Duodenal mucosa (tissue), 2 donors: ENCODE measurements at regions not wholly inside any gene's neighbourhood (a gene's known extent, or its start where the extent isn't known, plus 50 kb on each side); places are given as distances from the start of the nearest gene placed in this dataset.

ENCODE experiments used
- H3K27ac ChIP-seq: one replicate; pipeline ENCODE4 v1.7.0; 2013; ENCODE audit warnings: low read depth, low read length
- H3K27me3 ChIP-seq, 2 donors: one replicate each; pipeline ENCODE4 v1.7.0; 2013; ENCODE audit warnings: low read length in 2 of 2, control low read depth in 1 of 2; ENCODE audit not compliant: insufficient read depth in 2 of 2, control insufficient read depth in 1 of 2
- H3K36me3 ChIP-seq, 2 donors: one replicate each; pipeline ENCODE4 v1.7.0; 2013; ENCODE audit warnings: low read length in 2 of 2, control low read depth in 1 of 2; ENCODE audit not compliant: insufficient read depth in 2 of 2, control insufficient read depth in 1 of 2
- H3K4me1 ChIP-seq, 2 donors: one replicate each; pipeline ENCODE4 v1.7.0; 2013; ENCODE audit warnings: low read length in 2 of 2, control low read depth in 1 of 2; ENCODE audit not compliant: insufficient read depth in 2 of 2, control insufficient read depth in 1 of 2
- H3K4me3 ChIP-seq, 2 donors: one replicate each; pipeline ENCODE4 v1.7.0; 2013; ENCODE audit warnings: low read length in 2 of 2, low read depth in 1 of 2
- H3K9ac ChIP-seq, 2 donors: one replicate each; pipeline ENCODE4 v1.7.0; 2013; ENCODE audit warnings: low read length in 2 of 2, low read depth in 1 of 2
- H3K9me3 ChIP-seq, 2 donors: one replicate each; pipeline ENCODE4 v1.7.0; 2013; ENCODE audit warnings: low read length in 2 of 2, control low read depth in 1 of 2; ENCODE audit not compliant: control insufficient read depth in 1 of 2

GRCh38 chr9:108178318-108178717 lies 677.5 kb downstream of the ACTL7B start:
- H3K27ac ChIP-seq: no peak overlapping the region
- H3K4me1 ChIP-seq: no peaks in the 10 kb centered on the region
- H3K27me3 ChIP-seq: no peaks in the 10 kb centered on the region
- no peaks in the 10 kb centered on the region for H3K36me3 ChIP-seq
- H3K4me3 ChIP-seq: no peak overlapping the region
- no peaks in the 10 kb centered on the region for H3K9me3 ChIP-seq
- H3K9ac ChIP-seq: no peak overlapping the region

GRCh38 chr9:108168236-108168850 lies 678.8 kb upstream of the KLF4 start:
- H3K36me3 ChIP-seq: no peaks in the 10 kb centered on the region
- H3K27ac ChIP-seq: no peak overlapping the region
- H3K27me3 ChIP-seq: no peaks in the 10 kb centered on the region
- no peak overlapping the region for H3K9ac ChIP-seq
- no peak overlapping the region for H3K4me3 ChIP-seq
- H3K4me1 ChIP-seq: no peaks in the 10 kb centered on the region
- no peaks in the 10 kb centered on the region for H3K9me3 ChIP-seq

GRCh38 chr9:108167136-108167900 lies 677.7 kb upstream of the KLF4 start:
- Histone ChIP-seq H3K9me3 (no peaks in the 10 kb centered on the region), H3K27ac (no peak overlapping the region), H3K4me1 (no peaks in the 10 kb centered on the region), H3K36me3 (no peaks in the 10 kb centered on the region), H3K27me3 (no peaks in the 10 kb centered on the region), H3K9ac (no peak overlapping the region), H3K4me3 (no peak overlapping the region)

DNA sequence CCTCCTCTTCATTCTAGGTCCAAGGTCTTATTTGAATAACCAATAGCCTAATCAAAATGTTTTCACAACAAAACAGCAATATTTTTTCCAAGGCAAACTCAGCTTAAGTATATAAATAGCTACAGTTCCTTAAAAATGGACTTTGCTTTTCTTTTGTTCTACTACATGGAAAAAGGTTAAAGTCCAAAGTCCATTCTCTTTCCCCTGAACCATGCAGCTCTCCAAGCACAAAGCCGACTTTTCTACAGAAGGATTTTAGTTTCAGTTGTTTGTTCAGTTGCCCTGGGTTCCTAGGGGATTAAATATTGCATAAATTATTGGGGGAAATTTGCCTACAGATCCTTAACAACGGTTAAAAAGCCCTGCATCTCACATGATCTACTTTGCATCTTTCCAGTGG lies 677.0 kb upstream of the KLF4 start:
- Histone ChIP-seq H3K9ac (no peak overlapping the region), H3K27ac (no peak overlapping the region), H3K27me3 (no peaks in the 10 kb centered on the region), H3K4me3 (no peak overlapping the region), H3K4me1 (no peaks in the 10 kb centered on the region), H3K9me3 (no peaks in the 10 kb centered on the region), H3K36me3 (no peaks in the 10 kb centered on the region)

- no peak overlapping the region for H3K27ac ChIP-seq
- peaks cover 0 to 9% of the 10 kb centered on the region in 2 donors for H3K4me1 ChIP-seq
- H3K36me3 ChIP-seq: no peaks in the 10 kb centered on the region
- no peaks in the 10 kb centered on the region for H3K27me3 ChIP-seq
- H3K9ac ChIP-seq: no peak overlapping the region
- no peaks in the 10 kb centered on the region for H3K9me3 ChIP-seq
- H3K4me3 ChIP-seq: no peak overlapping the region
Measured at GRCh38 chr9:108163321-108164005, 673.9 kb upstream of the KLF4 start.

- no peak overlapping the region for H3K27ac ChIP-seq
- no peaks in the 10 kb centered on the region for H3K36me3 ChIP-seq
- no peaks in the 10 kb centered on the region for H3K27me3 ChIP-seq
- H3K4me3 ChIP-seq: no peak overlapping the region
- no peak overlapping the region for H3K9ac ChIP-seq
- H3K4me1 ChIP-seq: peaks cover 0 to 9% of the 10 kb centered on the region in 2 donors
- H3K9me3 ChIP-seq: no peaks in the 10 kb centered on the region
Measured at GRCh38 chr9:108162664-108163063, 673.1 kb upstream of the KLF4 start.

- Histone ChIP-seq H3K4me3 (no peak overlapping the region), H3K36me3 (no peaks in the 10 kb centered on the region), H3K27me3 (no peaks in the 10 kb centered on the region), H3K4me1 (peaks cover 0 to 13% of the 10 kb centered on the region in 2 donors), H3K27ac (no peak overlapping the region), H3K9ac (no peak overlapping the region), H3K9me3 (no peaks in the 10 kb centered on the region)
Measured at GRCh38 chr9:108161503-108161902, 671.9 kb upstream of the KLF4 start.

DNA sequence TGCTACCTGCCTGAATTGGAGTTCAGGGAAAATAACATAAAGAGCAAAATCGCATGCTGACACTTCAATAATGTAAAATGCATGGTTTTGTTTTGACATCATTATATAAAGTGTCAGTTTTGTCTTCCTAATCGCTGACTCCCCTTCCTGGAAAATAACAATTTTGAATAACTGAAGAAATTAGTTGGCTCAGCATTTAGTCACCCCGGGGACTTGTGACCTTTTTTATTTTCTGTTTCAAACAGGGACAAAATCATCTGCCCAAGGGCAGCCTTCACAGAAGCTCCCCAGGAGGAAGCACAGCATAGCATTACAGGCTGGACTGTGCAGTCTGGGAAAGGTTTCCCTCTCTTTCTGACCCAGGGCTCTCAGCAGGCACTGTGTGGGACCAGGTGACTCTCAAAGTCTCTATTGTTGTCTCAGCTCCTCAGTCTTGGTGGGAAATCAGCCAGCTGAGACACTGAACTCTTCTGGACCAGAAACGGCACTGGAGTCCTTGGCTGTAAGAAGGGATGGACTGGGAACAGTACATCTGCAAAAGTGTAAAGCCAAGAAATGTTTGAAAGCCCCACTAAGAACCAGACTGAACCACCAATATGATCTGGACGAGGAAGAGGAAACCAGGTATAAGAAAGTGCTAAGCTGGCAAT lies 671.3 kb upstream of the KLF4 start:
- H3K27ac ChIP-seq: no peak overlapping the region
- no peaks in the 10 kb centered on the region for H3K9me3 ChIP-seq
- H3K4me1 ChIP-seq: peaks cover 0 to 20% of the 10 kb centered on the region in 2 donors
- H3K27me3 ChIP-seq: no peaks in the 10 kb centered on the region
- H3K4me3 ChIP-seq: no peak overlapping the region
- no peak overlapping the region for H3K9ac ChIP-seq
- no peaks in the 10 kb centered on the region for H3K36me3 ChIP-seq

- Histone ChIP-seq H3K4me1 (peaks cover 0 to 21% of the 10 kb centered on the region in 2 donors), H3K9me3 (no peaks in the 10 kb centered on the region), H3K27ac (no peak overlapping the region), H3K27me3 (no peaks in the 10 kb centered on the region), H3K36me3 (no peaks in the 10 kb centered on the region), H3K4me3 (no peak overlapping the region), H3K9ac (no peak overlapping the region)
Measured at GRCh38 chr9:108160039-108160438, 670.5 kb upstream of the KLF4 start.
